MM.1S (cell line): ENCODE measurements at regions not wholly inside any gene's neighbourhood (a gene's known extent, or its start where the extent isn't known, plus 50 kb on each side); places are given as distances from the start of the nearest gene placed in this dataset.

ENCODE experiments used
- DNase-seq: peaks from one replicate; pipeline ENCODE4 v3.0.0-alpha.2; 2015
- H2AFZ ChIP-seq: fragments of 300-600 bp; sonication (generic); 2 replicates; pipeline ENCODE4 v1.6.0; 2016; ENCODE audit warnings: antibody characterized with exemption, low read length
- H3F3A ChIP-seq: fragments of 300-600 bp; sonication (generic); 2 replicates; pipeline ENCODE4 v1.6.1; 2016; ENCODE audit warnings: mild to moderate bottlenecking, antibody characterized with exemption, low read length, moderate library complexity, mixed read lengths; ENCODE audit not compliant: insufficient read depth
- H3K27ac ChIP-seq: fragments of 300-600 bp; sonication (generic); 2 replicates; pipeline ENCODE4 v1.5.1; 2016; ENCODE audit warnings: mild to moderate bottlenecking, low read length
- H3K27me3 ChIP-seq: fragments of 300-600 bp; sonication (generic); replicated peaks from 2 replicates; pipeline ENCODE4 v1.6.0; 2016; ENCODE audit warnings: low read length; ENCODE audit not compliant: insufficient read depth
- H3K36me3 ChIP-seq: fragments of 300-600 bp; sonication (generic); replicated peaks from 2 replicates; pipeline ENCODE4 v1.6.1; 2016; ENCODE audit warnings: mild to moderate bottlenecking, low read length, mixed read lengths; ENCODE audit not compliant: insufficient read depth
- H3K4me1 ChIP-seq: fragments of 300-600 bp; sonication (generic); 2 replicates; pipeline ENCODE4 v1.6.1; 2016; ENCODE audit warnings: low read length, mixed read lengths
- H3K4me2 ChIP-seq: fragments of 300-600 bp; sonication (generic); 2 replicates; pipeline ENCODE4 v1.6.0; 2016; ENCODE audit warnings: low read depth, low read length
- H3K4me3 ChIP-seq: fragments of 300-600 bp; sonication (generic); 2 replicates; pipeline ENCODE4 v1.5.1; 2016; ENCODE audit warnings: low read length, mixed read lengths
- H3K79me2 ChIP-seq: fragments of 300-600 bp; sonication (generic); 2 replicates; pipeline ENCODE4 v1.6.1; 2016; ENCODE audit warnings: mixed run types, low read length, mixed read lengths
- H3K9ac ChIP-seq: fragments of 300-600 bp; sonication (generic); 2 replicates; pipeline ENCODE4 v1.6.1; 2016; ENCODE audit warnings: low read length, mixed read lengths
- H3K9me2 ChIP-seq: fragments of 300-600 bp; sonication (generic); replicated peaks from 2 replicates; pipeline ENCODE4 v1.6.1; 2016; ENCODE audit warnings: mild to moderate bottlenecking, low read length, mixed read lengths; ENCODE audit not compliant: insufficient read depth
- H3K9me3 ChIP-seq: fragments of 300-600 bp; sonication (generic); replicated peaks from 2 replicates; pipeline ENCODE4 v1.6.1; 2016; ENCODE audit warnings: mild to moderate bottlenecking, low read length, mixed read lengths; ENCODE audit not compliant: insufficient read depth
- H4K20me1 ChIP-seq: fragments of 300-600 bp; sonication (generic); 2 replicates; pipeline ENCODE4 v1.6.1; 2016; ENCODE audit warnings: mild to moderate bottlenecking, low read length, moderate library complexity, mixed read lengths; ENCODE audit not compliant: insufficient read depth
- EZH2 ChIP-seq: fragments of 300-600 bp; sonication (generic); optimal IDR thresholded peaks from 2 replicates; pipeline ENCODE3; 2017; ENCODE audit warnings: low read depth, mild to moderate bottlenecking, antibody characterized with exemption, low read length, mixed read lengths
- EZH2phosphoT487 ChIP-seq: fragments of 300-600 bp; sonication (generic); IDR thresholded peaks from 2 replicates; pipeline ENCODE4 v1.6.1; 2018; ENCODE audit warnings: antibody characterized with exemption, low read length
- TF ChIP-seq, protein P1 (sequence below): fragments of 300-600 bp; sonication (generic); IDR thresholded peaks from 2 replicates; pipeline ENCODE4 v1.5.1; 2016; ENCODE audit warnings: antibody characterized with exemption, low read length, mixed read lengths

DNA sequence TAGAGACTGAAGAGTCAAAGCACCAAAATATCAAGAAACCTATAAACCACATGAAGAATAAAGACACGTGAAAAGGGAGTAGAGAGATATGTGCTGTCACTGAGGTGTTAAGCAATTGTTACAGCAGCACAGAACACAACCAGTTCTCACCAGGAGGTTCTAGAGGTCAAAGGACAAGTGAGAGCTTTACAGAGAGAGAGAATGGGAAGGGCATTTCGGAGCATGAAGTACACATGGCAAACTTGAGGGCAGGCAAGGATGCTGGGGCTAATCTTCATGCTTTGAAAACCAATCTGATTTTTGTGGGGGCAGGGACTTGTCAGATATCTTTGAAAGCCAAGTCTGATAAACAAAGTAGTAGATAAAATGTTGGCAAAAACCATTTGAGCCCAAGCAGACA lies 142.3 kb upstream of the NRSN1 start:
- Histone ChIP-seq H3K9ac (no peak overlapping the region), H3K27ac (no peak overlapping the region), H3K36me3 (no peaks in the 10 kb centered on the region), H4K20me1 (no peaks in the 10 kb centered on the region), H3K27me3 (no peaks in the 10 kb centered on the region), H3K9me3 (no peaks in the 10 kb centered on the region), H3K79me2 (no peaks in the 10 kb centered on the region), H3K4me1 (no peaks in the 10 kb centered on the region), H3K9me2 (no peaks in the 10 kb centered on the region), H3F3A (no peaks in the 10 kb centered on the region), H2AFZ (no peak overlapping the region), H3K4me3 (no peak overlapping the region), H3K4me2 (no peak overlapping the region)
- no peak for DNase-seq
- TF ChIP-seq EZH2 (no peak), EZH2phosphoT487 (no peak)
- TF ChIP-seq, protein P1, sequence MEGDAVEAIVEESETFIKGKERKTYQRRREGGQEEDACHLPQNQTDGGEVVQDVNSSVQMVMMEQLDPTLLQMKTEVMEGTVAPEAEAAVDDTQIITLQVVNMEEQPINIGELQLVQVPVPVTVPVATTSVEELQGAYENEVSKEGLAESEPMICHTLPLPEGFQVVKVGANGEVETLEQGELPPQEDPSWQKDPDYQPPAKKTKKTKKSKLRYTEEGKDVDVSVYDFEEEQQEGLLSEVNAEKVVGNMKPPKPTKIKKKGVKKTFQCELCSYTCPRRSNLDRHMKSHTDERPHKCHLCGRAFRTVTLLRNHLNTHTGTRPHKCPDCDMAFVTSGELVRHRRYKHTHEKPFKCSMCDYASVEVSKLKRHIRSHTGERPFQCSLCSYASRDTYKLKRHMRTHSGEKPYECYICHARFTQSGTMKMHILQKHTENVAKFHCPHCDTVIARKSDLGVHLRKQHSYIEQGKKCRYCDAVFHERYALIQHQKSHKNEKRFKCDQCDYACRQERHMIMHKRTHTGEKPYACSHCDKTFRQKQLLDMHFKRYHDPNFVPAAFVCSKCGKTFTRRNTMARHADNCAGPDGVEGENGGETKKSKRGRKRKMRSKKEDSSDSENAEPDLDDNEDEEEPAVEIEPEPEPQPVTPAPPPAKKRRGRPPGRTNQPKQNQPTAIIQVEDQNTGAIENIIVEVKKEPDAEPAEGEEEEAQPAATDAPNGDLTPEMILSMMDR, result no peak

GRCh38 chr6:23985015-23985414 lies 141.0 kb upstream of the NRSN1 start:
- no peaks in the 10 kb centered on the region for H3K27me3 ChIP-seq
- H3K9me2 ChIP-seq, result no peaks in the 10 kb centered on the region
- H3K4me2 ChIP-seq, result no peak overlapping the region
- H3K79me2 ChIP-seq, result no peaks in the 10 kb centered on the region
- no peaks in the 10 kb centered on the region for H4K20me1 ChIP-seq
- H3K27ac ChIP-seq, result no peak overlapping the region
- H3K4me3 ChIP-seq, result no peak overlapping the region
- TF ChIP-seq, protein P1, result no peak
- TF ChIP-seq EZH2phosphoT487 (no peak), EZH2 (no peak)
- H2AFZ ChIP-seq, result no peak overlapping the region
- H3K9ac ChIP-seq, result no peak overlapping the region
- no peaks in the 10 kb centered on the region for H3K4me1 ChIP-seq
- H3K9me3 ChIP-seq, result no peaks in the 10 kb centered on the region
- DNase-seq, result no peak
- no peaks in the 10 kb centered on the region for H3F3A ChIP-seq
- H3K36me3 ChIP-seq, result no peaks in the 10 kb centered on the region

DNA sequence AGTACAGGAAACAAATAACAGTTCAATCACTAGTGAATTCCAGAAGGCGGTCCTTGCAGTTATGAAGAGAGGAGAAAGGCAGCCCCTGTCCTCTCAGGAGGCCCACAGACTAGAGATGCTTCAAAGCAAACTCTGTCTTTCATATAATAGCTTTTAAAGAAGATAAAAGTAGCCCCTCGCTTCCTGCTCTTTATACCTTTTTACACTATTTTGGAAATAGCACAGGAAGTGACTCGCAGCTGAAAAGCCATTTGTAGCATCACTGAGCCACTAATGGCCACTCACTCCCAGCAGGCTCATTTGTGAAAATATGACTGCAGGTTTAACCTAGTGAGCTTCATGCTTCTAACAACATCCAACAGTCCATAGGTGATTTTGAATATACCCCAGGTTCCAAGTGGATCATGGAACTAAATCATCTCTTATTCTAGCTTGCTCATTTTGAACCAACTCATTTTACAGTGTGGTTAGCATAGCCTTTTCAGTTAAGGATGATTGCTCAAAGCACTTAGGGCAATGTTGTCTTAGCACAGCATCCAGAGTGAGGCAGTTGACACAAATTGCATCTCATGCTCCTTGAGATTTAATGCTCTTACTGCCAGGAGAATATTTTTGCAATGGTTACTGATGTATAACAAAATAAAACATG lies 136.0 kb upstream of the NRSN1 start:
- no peaks in the 10 kb centered on the region for H4K20me1 ChIP-seq
- no peaks in the 10 kb centered on the region for H3F3A ChIP-seq
- TF ChIP-seq, protein P1, result no peak
- no peak for TF ChIP-seq EZH2phosphoT487
- TF ChIP-seq EZH2, result no peak
- no peaks in the 10 kb centered on the region for H3K4me1 ChIP-seq
- no peaks in the 10 kb centered on the region for H3K79me2 ChIP-seq
- no peaks in the 10 kb centered on the region for H3K27me3 ChIP-seq
- H3K9ac ChIP-seq, result no peak overlapping the region
- H3K9me3 ChIP-seq, result no peaks in the 10 kb centered on the region
- H3K4me2 ChIP-seq, result no peak overlapping the region
- no peak for DNase-seq
- H3K4me3 ChIP-seq, result no peak overlapping the region
- H2AFZ ChIP-seq, result no peak overlapping the region
- no peaks in the 10 kb centered on the region for H3K9me2 ChIP-seq
- H3K27ac ChIP-seq, result no peak overlapping the region
- no peaks in the 10 kb centered on the region for H3K36me3 ChIP-seq
